Liver (tissue), 3 donors: ENCODE measurements at regions not wholly inside any gene's neighbourhood (a gene's known extent, or its start where the extent isn't known, plus 50 kb on each side); places are given as distances from the start of the nearest gene placed in this dataset.

Experiments
- EGR1 ChIP-seq, 2 donors: IDR thresholded peaks; 2 replicates each; pipeline ENCODE4 v1.6.1; 2016 to 2018; ENCODE audit warnings: antibody characterized with exemption in 2 of 2, low read depth in 2 of 2
- HNF4A ChIP-seq, 2 donors: conservative IDR thresholded peaks; 2 replicates each; pipeline ENCODE4 v1.6.1; 2016; ENCODE audit warnings: antibody characterized with exemption in 2 of 2, mild to moderate bottlenecking in 2 of 2
- JUND ChIP-seq, 2 donors: IDR thresholded peaks; 2 replicates each; pipeline ENCODE4 v1.6.1; 2016; ENCODE audit warnings: antibody characterized with exemption in 2 of 2
- SP1 ChIP-seq: IDR thresholded peaks from 2 replicates; pipeline ENCODE4 v1.6.1; 2018; ENCODE audit warnings: antibody characterized with exemption, mild to moderate bottlenecking
- TAF1 ChIP-seq: conservative IDR thresholded peaks from 2 replicates; pipeline ENCODE4 v1.6.1; 2016; ENCODE audit warnings: antibody characterized with exemption, mild to moderate bottlenecking
- YY1 ChIP-seq: IDR thresholded peaks from 2 replicates; pipeline ENCODE4 v1.6.1; 2016; ENCODE audit warnings: antibody characterized with exemption, mild to moderate bottlenecking
- TF ChIP-seq, protein P1 (sequence below): fragments of 150-350 bp; IDR thresholded peaks from 2 replicates; pipeline ENCODE4 v1.5.1; 2017; ENCODE audit warnings: improper control_type of control experiment, low read depth, low read length; ENCODE audit not compliant: missing input control
- TF ChIP-seq, protein P2 (sequence below): IDR thresholded peaks from 2 replicates; pipeline ENCODE4 v1.6.1; 2016; ENCODE audit warnings: antibody characterized with exemption
- TF ChIP-seq, protein P3 (sequence below): IDR thresholded peaks from 2 replicates; pipeline ENCODE4 v1.6.1; 2016; ENCODE audit warnings: antibody characterized with exemption
- donor health status: healthy.
- donor health status: healthy.

DNA sequence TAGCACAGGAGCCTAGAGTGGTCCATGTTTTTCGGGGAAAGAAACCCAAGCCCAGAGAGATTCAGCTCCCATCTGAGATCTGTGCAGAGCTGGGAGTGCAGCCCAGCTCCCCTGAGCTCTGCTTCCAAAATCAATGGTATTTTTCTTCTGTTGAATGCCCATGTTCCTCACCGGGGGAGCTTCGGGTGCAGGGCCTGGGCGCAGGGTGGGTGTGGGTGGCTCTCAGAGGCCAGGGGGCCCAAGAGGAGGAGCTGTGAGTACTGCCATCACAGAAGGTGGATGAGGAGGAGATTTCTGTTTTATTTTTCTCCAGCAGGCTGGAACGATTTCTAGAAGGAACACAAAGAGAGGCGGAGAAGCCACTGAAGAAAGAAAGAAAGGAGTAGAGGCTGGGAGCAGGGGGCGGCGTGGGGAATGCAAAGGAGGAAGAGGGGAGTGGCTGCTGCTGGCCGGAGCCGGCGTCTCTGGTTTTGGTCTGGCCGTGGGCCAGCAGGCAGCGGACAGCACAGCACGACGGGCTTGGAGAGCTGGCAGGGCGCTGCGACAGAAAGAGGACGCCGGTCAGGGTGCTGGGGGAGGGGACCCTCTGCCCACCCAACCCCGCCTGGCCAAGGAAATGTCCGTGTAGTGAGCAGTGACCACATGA, 76.2 kb upstream of the KSR1 start:
- TF ChIP-seq, protein P1, sequence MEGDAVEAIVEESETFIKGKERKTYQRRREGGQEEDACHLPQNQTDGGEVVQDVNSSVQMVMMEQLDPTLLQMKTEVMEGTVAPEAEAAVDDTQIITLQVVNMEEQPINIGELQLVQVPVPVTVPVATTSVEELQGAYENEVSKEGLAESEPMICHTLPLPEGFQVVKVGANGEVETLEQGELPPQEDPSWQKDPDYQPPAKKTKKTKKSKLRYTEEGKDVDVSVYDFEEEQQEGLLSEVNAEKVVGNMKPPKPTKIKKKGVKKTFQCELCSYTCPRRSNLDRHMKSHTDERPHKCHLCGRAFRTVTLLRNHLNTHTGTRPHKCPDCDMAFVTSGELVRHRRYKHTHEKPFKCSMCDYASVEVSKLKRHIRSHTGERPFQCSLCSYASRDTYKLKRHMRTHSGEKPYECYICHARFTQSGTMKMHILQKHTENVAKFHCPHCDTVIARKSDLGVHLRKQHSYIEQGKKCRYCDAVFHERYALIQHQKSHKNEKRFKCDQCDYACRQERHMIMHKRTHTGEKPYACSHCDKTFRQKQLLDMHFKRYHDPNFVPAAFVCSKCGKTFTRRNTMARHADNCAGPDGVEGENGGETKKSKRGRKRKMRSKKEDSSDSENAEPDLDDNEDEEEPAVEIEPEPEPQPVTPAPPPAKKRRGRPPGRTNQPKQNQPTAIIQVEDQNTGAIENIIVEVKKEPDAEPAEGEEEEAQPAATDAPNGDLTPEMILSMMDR = no peak
- TF ChIP-seq JUND (IDR thresholded peaks at IDR 0.05) (no peak), HNF4A (conservative IDR thresholded peaks at IDR 0.05) (no peak), EGR1 (IDR thresholded peaks at IDR 0.05; ENCODE audit: low read depth in 2 of 2) (no peak), YY1 (no peak), TAF1 (no peak), SP1 (no peak)
- TF ChIP-seq, protein P2, sequence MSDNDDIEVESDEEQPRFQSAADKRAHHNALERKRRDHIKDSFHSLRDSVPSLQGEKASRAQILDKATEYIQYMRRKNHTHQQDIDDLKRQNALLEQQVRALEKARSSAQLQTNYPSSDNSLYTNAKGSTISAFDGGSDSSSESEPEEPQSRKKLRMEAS = no peak
- TF ChIP-seq, protein P3, sequence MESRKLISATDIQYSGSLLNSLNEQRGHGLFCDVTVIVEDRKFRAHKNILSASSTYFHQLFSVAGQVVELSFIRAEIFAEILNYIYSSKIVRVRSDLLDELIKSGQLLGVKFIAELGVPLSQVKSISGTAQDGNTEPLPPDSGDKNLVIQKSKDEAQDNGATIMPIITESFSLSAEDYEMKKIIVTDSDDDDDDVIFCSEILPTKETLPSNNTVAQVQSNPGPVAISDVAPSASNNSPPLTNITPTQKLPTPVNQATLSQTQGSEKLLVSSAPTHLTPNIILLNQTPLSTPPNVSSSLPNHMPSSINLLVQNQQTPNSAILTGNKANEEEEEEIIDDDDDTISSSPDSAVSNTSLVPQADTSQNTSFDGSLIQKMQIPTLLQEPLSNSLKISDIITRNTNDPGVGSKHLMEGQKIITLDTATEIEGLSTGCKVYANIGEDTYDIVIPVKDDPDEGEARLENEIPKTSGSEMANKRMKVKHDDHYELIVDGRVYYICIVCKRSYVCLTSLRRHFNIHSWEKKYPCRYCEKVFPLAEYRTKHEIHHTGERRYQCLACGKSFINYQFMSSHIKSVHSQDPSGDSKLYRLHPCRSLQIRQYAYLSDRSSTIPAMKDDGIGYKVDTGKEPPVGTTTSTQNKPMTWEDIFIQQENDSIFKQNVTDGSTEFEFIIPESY = no peak
